GM21717 (cell line): ENCODE measurements at regions not wholly inside any gene's neighbourhood (a gene's known extent, or its start where the extent isn't known, plus 50 kb on each side); places are given as distances from the start of the nearest gene placed in this dataset.
"Not testable (repeated sequence)": the region's sequence is repeated elsewhere in the genome, so short reads cannot be mapped to it uniquely, and the experiment has no call there.

Experiments used
- ATAC-seq: cut with Tn5 transposase; IDR thresholded peaks from one replicate; pipeline ENCODE4 v1.9.1; 2021; ENCODE audit warnings: mild to moderate bottlenecking, moderate library complexity; ENCODE audit not compliant: unreplicated experiment

DNA sequence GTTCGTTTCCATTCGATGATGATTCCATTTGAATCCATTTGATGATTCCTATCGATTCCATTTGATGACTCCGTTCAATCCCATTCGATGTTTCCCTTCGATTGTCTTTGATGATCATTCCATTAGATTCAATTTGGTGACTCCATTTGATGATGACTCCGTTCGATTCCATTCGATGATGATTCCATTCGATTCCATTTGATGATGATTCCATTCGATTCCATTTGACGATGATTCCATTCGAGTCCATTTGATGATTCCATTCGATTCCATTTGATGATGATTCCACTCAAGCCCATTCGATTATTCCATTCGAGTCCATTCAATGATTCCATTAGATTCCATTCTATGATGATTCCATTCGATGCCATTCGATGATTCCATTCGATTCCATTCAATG lies 2730.6 kb downstream of the RPIA start:
- ATAC-seq = not testable (repeated sequence)

DNA sequence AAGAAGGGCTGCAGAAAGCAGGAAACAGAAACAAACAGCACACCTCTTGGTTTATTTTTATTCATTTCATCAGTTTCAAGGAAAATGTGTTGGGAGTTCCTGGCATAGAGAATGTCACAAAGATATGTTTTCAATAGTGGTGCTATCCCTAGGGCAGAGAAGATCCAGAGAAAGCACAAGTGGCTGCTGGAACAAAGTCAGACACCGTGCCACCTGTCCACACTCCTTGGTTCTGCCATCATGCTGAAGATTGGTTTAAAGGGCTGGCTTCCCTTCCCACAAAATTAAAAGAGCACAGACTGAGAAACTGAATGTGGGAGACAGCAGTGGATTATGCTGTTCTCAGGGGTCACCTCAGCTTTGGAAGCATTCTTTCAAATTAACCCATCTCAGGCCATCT lies 2735.7 kb downstream of the RPIA start:
- not testable (repeated sequence) for ATAC-seq

DNA sequence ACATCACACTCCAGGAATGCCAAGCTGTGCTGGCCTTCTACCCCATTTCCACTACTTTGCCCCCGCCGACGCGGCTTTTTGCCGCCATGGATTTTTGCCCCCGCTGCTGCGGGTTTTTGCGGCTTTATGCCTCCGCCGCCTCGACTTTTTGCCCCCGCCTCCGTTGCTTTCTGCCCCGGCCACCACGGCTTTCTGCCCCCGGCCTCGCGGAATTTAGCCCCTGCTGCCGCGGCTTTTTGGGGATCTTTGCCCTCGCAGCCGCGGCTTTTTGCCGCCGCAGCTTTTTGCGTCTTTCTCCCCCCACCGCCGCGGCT lies 2750.4 kb downstream of the RPIA start:
- ATAC-seq = not testable (repeated sequence)

DNA sequence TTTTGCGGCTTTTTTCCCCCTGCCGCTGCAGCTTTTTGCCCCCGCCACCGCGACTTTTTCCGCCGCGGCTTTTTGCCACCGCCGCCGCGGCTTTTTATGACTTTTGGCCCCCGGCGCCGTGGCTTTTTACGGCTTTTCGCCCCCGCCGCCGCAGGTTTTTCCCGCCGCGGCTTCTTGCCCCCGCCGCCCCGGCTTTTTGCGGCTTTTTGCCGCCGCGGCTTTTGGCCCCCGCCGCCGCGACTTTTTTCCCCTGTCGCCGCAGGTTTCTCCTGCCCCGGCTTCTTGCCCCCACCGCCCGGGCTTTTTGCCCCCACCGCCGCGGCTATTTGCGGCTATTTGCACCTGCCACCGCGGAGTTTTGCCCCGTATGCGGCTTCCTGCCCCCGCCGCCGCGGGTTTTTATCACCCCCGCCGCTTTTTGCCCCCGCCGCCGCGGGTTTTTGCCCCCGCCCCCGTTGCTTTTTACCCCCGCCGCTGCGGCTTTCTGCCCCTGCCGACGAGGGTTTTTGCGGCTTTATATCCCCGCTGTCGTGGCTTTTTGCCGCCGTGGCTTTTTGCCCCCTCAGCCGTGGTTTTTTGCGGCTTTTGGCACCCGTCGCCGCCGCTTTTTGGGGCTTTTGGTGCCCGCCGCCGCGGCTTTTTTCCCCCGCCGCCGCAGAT lies 2750.9 kb downstream of the RPIA start:
- no peak for ATAC-seq

DNA sequence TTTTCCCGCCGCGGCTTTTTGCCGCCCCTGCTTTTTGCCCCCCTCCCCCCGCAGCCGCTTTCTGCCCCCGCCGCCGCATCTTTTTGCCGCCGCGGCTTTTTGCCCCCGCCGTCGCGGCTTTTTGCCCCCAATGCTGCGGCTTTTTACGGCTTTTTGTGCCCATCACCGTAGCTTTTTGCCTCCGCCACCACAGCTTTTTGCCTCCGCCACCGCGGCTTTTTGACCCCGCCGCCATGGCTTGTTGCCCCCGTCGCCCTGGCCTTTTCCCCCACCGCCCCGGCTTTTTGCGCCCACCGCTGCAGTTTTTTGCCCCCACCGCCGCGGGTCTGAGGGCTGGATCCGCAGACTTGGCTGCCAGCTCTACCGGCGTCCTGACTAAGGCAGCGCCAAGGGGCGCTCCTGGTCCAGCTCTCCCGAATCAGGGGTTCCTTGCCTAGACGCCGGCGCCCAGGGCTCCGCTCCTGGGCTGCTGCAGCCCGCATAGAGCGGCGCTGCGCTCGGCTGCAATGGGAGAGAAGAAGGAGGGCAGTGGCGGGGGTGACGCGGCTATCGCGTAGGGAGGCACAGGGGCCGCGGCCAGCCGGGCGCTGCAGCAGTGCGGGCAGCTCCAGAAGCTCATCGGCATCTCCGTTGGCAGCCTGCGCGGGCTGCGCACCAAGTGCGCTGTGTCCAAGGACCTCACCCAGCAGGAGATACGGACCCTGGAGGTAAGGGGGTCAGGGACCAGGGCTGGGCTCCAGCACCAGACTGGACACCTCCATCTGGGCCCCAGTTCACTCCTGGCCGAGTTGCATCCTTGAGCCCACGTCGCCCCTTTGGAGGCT lies 2751.6 kb downstream of the RPIA start:
- not testable (repeated sequence) for ATAC-seq

DNA sequence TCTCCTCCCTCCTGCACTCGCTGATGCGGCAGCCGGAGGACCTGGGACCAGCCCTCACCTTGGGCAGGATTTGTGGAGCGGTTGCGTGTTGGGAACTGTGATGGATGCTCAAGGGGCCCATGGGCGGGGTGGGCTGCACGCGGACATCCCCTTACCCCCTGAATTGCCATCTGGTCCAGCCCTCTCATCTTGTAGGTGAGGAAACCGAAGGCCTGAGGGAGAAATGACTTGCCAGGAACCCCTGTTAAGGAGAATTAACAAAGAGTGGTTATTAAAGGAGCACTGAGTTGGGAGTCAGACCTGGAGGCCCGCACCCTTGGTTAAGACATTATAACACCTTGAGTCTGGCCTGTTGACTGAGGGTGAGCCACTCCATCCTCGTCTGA lies 2752.2 kb downstream of the RPIA start:
- ATAC-seq = not testable (repeated sequence)

DNA sequence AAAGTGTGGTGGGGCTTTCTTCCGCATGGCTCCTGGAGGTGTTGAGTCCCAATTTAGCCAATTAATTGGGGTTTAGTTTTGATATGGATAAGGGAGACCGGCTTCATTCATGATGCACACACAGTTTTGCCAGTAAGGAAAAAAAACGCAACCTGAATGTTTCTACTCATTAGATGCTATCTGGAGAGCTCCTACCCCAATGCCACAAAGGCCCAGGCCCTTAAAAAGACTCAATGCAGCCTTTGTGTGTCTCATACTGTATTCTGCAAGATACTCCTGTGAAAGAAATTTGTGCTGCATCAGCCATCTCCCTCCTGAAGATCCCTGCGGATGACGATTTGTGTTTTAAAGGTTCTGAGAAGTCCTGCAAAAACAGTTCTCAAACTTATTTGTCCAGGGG lies 2754.2 kb downstream of the RPIA start:
- not testable (repeated sequence) for ATAC-seq

DNA sequence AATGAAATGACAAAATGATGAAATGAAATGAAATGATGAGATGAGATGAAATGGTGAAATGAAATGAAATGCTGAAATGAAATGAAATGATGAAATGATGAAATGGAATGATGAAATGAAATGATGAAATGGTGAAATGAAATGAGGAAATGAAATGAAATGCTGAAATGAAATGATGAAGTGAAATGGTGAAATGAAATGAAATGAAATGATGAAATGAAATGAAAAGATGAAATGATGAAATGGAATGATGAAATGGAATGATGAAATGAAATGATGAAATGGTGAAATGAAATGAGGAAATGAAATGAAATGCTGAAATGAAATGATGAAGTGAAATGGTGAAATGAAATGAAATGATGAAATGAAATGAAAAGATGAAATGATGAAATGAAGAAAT lies 2755.0 kb downstream of the RPIA start:
- ATAC-seq = not testable (repeated sequence)

DNA sequence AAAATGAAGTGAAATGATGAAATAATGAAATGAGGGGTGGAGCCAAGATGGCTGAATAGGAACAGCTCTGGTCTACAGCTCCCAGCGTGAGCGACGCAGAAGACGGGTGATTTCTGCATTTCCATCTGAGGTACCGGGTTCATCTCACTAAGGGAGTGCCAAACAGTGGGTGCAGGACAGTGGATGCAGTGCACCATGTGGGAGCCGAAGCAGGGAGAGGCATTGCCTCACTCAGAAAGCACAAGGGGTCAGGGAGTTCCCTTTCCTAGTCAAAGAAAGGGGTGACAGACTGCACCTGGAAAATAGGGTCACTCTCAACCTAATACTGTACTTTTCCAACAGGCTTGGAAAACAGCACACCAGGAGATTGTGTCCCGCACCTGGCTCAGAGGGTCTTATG lies 2755.4 kb downstream of the RPIA start:
- not testable (repeated sequence) for ATAC-seq

DNA sequence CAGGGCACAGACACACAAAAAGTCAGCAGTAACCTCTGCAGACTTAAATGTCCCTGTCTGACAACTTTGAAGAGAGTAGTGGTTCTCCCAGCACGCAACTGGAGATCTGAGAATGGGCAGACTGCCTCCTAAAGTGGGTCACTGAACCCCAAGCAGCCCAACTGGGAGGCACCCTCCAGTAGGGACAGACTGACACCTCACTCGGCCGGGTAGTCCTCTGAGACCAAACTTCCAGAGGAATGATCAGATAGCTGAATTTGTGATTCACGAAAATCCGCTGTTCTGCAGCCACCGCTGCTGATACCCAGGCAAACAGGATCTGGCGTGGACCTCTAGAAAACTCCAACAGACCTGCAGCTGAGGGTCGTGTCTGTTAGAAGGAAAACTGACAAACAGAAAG lies 2756.0 kb downstream of the RPIA start:
- ATAC-seq = not testable (repeated sequence)

DNA sequence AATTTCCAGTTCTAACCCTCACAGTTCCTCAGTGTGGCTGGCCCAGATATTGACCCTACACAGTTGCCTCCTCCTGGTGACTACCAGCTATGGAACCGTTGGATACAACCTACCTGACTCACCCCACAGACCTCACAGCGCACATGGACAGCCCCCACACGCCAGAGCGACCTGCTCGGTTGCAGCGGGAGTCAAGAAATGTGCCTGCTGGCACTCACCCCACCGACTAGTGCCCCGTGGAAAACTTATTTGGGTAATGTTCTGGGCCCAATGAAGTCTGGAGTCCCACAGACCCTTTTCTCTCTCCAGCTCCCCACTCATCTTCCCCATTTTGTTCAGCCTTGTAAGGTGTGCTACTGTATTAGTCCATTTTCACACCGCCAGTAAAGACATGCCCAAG lies 2770.8 kb downstream of the RPIA start:
- ATAC-seq = not testable (repeated sequence)

DNA sequence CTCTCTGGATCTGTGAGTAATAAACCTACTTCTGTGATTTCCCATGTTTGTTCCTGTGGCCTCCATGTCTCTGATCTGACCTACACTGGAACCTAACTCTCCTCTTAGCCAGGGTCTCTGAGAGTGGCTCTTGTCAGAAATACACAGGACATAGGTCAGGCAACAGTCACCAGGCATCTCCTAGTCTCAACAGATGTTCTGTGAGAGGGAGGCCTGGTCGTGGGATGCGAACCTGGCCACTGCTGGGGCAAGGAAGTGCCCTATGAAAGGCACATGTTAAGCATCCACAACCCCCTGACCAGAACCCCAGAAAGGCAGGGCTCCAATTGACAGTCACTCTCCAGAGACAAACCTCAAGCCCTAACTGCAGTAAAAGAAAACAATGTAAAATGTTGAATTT lies 2771.5 kb downstream of the RPIA start:
- not testable (repeated sequence) for ATAC-seq

DNA sequence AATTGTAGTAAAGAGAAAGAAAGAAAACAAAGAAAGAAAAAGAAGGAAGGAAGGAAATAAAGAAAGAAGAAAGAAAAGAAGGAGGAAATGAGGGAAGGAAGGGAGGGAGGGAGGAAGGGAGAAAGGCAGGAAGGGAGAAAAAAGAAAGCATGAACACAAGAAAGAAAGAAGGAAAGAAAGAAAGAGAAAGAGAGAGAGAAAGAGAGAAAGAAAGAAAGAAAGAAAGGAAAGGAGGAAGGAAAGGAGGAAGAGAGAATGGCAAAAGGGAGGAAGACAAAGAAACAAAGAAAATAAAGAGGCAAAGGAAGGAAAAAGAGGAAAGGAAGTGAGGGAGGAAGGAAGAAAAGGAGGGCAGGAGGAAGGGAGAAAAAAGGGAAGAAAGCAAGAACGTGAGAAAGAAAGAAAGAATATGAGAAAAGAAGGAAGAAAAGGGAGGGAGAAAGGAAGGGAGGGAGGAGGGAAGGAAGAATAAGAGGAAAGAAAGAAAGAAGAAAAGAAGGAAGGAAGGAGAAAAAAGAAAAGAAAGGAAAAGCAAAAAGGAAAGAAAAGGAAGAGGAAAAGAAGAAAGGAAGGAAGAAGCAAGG lies 2775.4 kb downstream of the RPIA start:
- not testable (repeated sequence) for ATAC-seq

DNA sequence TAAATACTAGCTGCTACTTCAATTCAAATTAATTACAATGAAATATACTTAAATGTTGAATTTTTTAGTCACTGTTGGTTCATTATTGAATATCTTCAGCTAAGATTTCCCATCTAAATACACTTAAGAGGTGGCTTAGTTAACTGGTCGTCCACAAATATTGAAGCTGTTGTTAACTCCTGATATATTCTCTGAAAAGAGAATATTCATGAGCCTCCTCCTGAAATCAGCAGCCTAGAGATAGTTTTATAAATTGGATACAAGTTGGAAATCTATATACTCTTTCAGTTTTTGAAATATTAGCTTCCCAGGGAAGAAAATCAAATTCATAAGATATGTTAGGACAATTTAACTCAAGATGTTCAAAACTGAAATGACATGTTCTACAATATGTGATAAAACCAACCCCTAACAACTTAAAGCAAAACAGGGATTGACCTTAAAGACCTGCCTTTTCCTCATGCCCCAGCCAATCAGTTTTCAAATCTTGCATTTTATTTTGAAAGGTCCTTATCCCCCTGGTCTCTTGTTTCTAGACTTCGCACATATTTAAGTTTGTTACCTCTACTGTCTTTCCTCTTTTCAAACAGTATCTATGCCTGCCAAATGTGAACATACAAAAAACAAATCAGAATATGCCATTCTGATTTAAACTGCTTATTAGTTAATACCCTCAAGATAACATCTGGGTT lies 2784.9 kb downstream of the RPIA start:
- ATAC-seq = not testable (repeated sequence)

DNA sequence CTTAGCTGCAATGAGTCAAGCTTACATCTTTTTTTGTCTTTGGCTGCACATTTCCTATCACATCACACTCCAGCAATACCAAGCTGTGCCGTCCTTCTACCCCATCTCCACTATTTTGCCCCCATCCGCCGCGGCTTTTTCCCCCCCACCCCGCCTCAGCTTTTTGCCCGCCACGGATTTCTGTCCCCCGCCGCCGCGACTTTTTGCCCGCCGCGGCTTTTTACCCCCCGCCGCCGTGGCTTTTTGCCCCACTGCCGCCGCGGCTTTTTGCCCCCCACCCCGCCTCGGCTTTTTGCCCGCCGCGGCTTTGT lies 2785.4 kb downstream of the RPIA start:
- not testable (repeated sequence) for ATAC-seq

DNA sequence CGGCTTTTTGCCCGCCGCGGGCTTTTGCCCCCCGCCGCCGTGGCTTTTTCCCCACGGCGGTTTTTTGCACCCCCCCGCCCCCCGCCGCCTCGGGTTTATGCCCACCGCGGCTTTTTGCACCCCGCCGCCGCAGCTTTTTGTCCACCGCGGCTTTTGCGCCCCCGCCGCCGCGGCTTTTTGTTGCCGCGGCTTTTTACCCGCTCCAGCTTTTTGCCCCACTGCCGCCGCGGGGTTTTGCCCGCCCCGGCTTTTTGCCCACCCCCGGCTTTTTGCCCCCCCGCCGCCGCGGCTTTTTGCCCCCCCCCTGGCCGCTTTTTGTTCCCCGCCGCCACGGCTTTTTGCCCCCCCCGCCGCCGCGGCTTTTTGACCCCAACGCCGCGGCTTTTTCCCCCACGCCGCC lies 2785.8 kb downstream of the RPIA start:
- not testable (repeated sequence) for ATAC-seq

DNA sequence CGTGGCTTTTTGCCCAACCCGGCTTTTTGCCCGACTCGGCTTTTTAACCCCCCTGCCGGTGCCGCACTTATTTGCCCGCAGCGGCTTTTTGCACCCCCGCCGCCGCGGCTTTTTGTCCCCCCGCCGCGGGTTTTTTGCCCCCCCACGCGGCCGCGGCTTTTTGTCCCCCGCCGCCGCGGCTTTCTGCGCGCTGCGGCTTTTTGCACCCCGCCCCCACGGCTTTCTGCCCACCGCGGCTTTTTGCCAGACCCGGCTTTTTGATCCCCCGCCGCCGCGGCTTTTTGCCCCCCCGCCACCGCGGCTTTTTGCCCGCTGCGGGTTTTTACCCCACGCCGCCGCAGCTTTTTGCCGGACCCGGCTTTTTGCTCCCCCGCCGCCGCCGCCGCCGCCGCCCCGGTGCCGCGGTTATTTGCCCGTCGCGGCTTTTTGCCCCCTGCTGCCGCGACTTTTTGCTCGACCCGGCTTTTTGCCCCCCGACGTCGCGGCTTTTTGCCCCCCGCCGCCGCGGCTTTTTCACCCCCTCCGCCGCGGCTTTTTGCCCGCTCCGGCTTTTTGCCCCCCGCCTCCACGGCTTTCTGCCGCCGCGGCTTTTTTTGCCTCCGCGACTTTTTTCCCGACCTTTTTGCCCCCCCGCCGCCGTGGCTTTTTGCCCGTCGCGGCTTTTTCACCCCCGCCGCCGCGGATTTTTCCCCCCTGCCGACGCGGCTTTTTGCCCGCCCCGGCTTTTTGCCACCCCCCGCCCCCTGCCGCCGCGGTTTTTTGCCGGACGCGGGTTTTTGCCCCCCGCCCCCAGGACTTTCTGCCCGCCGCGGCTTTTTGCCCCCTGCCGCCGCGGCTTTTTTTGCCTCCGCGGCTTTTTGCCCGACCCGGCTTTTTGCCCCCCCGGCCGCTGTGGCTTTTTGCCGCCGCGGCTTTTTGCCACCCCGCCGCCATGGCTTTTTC lies 2786.5 kb downstream of the RPIA start:
- no peak for ATAC-seq

DNA sequence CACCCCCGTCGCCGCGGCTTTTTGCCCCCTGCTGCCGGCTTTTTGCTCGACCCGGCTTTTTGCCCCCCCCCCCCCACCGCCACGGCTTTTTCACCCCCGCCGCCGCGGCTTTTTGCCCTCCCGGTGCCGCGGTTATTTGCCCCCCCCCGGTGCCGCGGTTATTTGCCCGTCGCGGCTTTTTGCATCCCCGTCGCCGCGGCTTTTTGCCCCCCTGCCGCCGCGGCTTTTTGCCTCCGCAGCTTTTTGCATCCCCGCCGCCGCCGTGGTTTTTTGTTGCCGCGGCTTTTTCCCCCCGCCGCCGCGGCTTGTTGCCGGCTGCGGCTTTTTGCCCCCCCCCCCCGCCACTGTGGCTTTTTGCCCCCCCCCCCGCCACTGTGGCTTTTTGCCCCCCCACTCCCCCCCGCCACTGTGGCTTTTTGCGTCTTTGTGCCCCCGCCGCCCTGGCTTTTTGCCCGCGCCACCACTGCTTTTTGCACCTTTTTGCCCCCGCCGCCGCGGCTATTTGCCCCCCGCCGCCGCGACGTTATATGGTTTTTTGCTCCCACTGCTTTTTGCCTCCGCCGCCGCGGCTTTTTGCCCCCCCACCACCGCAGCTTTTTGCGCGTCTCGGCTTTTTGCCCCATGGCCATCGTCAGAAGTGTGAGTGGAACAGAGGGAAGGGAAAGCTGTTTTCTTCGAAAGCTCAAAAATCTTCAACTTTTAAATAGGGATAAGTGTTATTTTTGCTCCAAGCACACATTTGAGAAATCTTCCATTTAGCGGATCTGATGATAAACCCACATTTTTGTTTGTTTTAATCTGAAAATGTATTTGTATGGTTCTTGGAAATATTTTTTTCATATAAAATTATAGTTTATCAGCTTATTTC lies 2787.6 kb downstream of the RPIA start:
- not testable (repeated sequence) for ATAC-seq

DNA sequence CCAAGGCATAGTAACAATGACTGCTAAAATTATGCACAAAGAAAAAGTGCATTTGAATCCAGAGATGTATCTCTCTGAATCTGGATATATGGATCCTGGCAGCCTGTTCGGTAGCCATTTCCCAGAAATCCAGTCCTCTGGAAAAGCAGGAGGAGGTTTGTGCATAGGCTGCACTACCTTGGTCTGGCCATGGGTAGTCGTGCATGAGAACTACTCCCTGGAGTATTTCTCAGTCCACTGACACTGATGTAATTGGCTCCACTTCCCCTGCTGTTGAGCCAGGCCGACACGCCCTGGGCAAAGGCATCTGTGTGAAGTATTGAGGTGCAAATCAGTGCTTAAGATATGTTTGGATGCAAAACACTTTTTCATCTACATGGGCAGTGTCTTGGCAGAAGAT lies 2793.8 kb downstream of the RPIA start:
- ATAC-seq = not testable (repeated sequence)
